ENCODE measurements at regions not wholly inside any gene's neighbourhood (a gene's known extent, or its start where the extent isn't known, plus 50 kb on each side); places are given as distances from the start of the nearest gene placed in this dataset.

- TF ChIP-seq POLR2A (IDR thresholded peaks at IDR 0.05; ENCODE audit: low read depth, low read length) (no peak), TAF1 (IDR thresholded peaks at IDR 0.05; ENCODE audit: borderline replicate concordance, low read depth, low read length) (no peak), POLR2AphosphoS5 (IDR thresholded peaks at IDR 0.05; ENCODE audit: low read depth, low read length) (no peak)
Observed at GRCh38 chr2:209141818-209142217, 282.0 kb upstream of the MAP2 start.

All from GM12892 (cell line).